HepG2 (cell line): ENCODE measurements at regions not wholly inside any gene's neighbourhood (a gene's known extent, or its start where the extent isn't known, plus 50 kb on each side); places are given as distances from the start of the nearest gene placed in this dataset.

Experiments
- SRSF9 ChIP-seq: fragments of 200-400 bp; formaldehyde crosslinking; IDR thresholded peaks from 2 replicates; pipeline ENCODE4 v1.6.1; 2018; ENCODE audit warnings: borderline replicate concordance, mild to moderate bottlenecking, low read depth, low read length; ENCODE audit not compliant: insufficient read depth, poor library complexity, severe bottlenecking
- TBL1XR1 ChIP-seq: fragments of 150-350 bp; IDR thresholded peaks from 2 replicates; pipeline ENCODE4 v1.6.1; 2014; ENCODE audit warnings: borderline replicate concordance, low read length; ENCODE audit not compliant: partially characterized antibody

GRCh38 chr6:139701003-139701402 lies 326.6 kb upstream of the CITED2 start:
- no peak for TF ChIP-seq SRSF9
- no peak for TF ChIP-seq TBL1XR1
